Activated CD8-positive, alpha-beta memory T cell treated with anti-CD3 and anti-CD28 coated beads, Interleukin-2, amount 50 U/mL, for 24 hours (primary cell): ENCODE measurements at regions not wholly inside any gene's neighbourhood (a gene's known extent, or its start where the extent isn't known, plus 50 kb on each side); places are given as distances from the start of the nearest gene placed in this dataset.

ENCODE experiments used
- DNase-seq: peaks from one replicate; pipeline ENCODE4 v3.0.0-alpha.2; 2020; ENCODE audit errors: extremely low read depth

- no peak for DNase-seq
These were observed 517.9 kb downstream of the MTRR start for GRCh38 chr5:8386719-8387288.

GRCh38 chr5:8391911-8392310, 523.0 kb downstream of the MTRR start:
- DNase-seq = no peak

- DNase-seq = no peak
These were observed 524.3 kb downstream of the MTRR start for GRCh38 chr5:8393240-8393639.

- no peak for DNase-seq
These were observed 526.0 kb downstream of the MTRR start for GRCh38 chr5:8394965-8395364.

GRCh38 chr5:8396246-8396645, 527.3 kb downstream of the MTRR start:
- no peak for DNase-seq

- DNase-seq = no peak
These were observed 527.8 kb downstream of the MTRR start for GRCh38 chr5:8396756-8397155.

- no peak for DNase-seq
These were observed 530.5 kb downstream of the MTRR start for GRCh38 chr5:8399471-8399870.

- DNase-seq = no peak
These were observed 539.3 kb downstream of the MTRR start for GRCh38 chr5:8408258-8408657.

- DNase-seq = no peak
These were observed 541.7 kb downstream of the MTRR start for GRCh38 chr5:8410618-8411017.

GRCh38 chr5:8413975-8414374, 545.0 kb downstream of the MTRR start:
- DNase-seq = no peak

GRCh38 chr5:8417316-8418048, 548.5 kb downstream of the MTRR start:
- no peak for DNase-seq

- DNase-seq = no peak
These were observed 549.1 kb downstream of the MTRR start for GRCh38 chr5:8418049-8418426.

- no peak for DNase-seq
These were observed 561.1 kb downstream of the MTRR start for GRCh38 chr5:8429778-8430758.

- no peak for DNase-seq
These were observed 565.6 kb downstream of the MTRR start for GRCh38 chr5:8434501-8434900.

- DNase-seq = no peak
These were observed 568.0 kb downstream of the MTRR start for GRCh38 chr5:8436924-8437323.

GRCh38 chr5:8445139-8445538, 576.2 kb downstream of the MTRR start:
- no peak for DNase-seq

GRCh38 chr5:8446179-8446578, 577.2 kb downstream of the MTRR start:
- no peak for DNase-seq

- DNase-seq = no peak
These were observed 587.9 kb downstream of the MTRR start for GRCh38 chr5:8456846-8457186.

- DNase-seq = peak; percentile 72
These were observed 588.5 kb downstream of the MTRR start for GRCh38 chr5:8457187-8458037.

- DNase-seq = no peak
These were observed 589.1 kb downstream of the MTRR start for GRCh38 chr5:8458038-8458383.

GRCh38 chr5:8461543-8461942, 592.6 kb downstream of the MTRR start:
- no peak for DNase-seq

- DNase-seq = no peak
These were observed 593.6 kb downstream of the MTRR start for GRCh38 chr5:8462565-8462964.
